GM23248 (cell line): ENCODE measurements at regions not wholly inside any gene's neighbourhood (a gene's known extent, or its start where the extent isn't known, plus 50 kb on each side); places are given as distances from the start of the nearest gene placed in this dataset.

Source experiments
- DNase-seq: peaks from one replicate; pipeline ENCODE4 v3.0.0-alpha.2; 2015
- H2AFZ ChIP-seq: fragments of 200-600 bp; sonication (generic); 2 replicates; pipeline ENCODE4 v1.6.1; 2016; ENCODE audit warnings: antibody characterized with exemption
- H3F3A ChIP-seq: fragments of 200-600 bp; sonication (generic); 2 replicates; pipeline ENCODE4 v1.6.1; 2016; ENCODE audit warnings: mild to moderate bottlenecking, antibody characterized with exemption, mixed run types; ENCODE audit not compliant: insufficient read depth
- H3K27ac ChIP-seq: fragments of 200-600 bp; sonication (generic); 2 replicates; pipeline ENCODE4 v1.5.1; 2016; ENCODE audit warnings: mild to moderate bottlenecking
- H3K27me3 ChIP-seq: fragments of 200-600 bp; sonication (generic); replicated peaks from 2 replicates; pipeline ENCODE4 v1.6.1; 2016; ENCODE audit warnings: mild to moderate bottlenecking; ENCODE audit not compliant: insufficient read depth
- H3K36me3 ChIP-seq: fragments of 200-600 bp; sonication (generic); 2 replicates; pipeline ENCODE4 v1.6.1; 2016; ENCODE audit warnings: low read depth, mild to moderate bottlenecking
- H3K4me1 ChIP-seq: fragments of 200-600 bp; sonication (generic); 2 replicates; pipeline ENCODE4 v1.6.1; 2016; ENCODE audit warnings: mild to moderate bottlenecking; ENCODE audit not compliant: insufficient read depth
- H3K4me2 ChIP-seq: fragments of 200-600 bp; sonication (generic); one replicate; pipeline ENCODE4 v1.6.1; 2016; ENCODE audit warnings: mild to moderate bottlenecking; ENCODE audit not compliant: unreplicated experiment
- H3K4me3 ChIP-seq: fragments of 200-600 bp; sonication (generic); 2 replicates; pipeline ENCODE4 v1.5.1; 2016; ENCODE audit warnings: mild to moderate bottlenecking
- H3K79me2 ChIP-seq: fragments of 200-600 bp; sonication (generic); 2 replicates; pipeline ENCODE4 v1.6.1; 2016; ENCODE audit warnings: mild to moderate bottlenecking; ENCODE audit not compliant: insufficient read depth
- H3K9ac ChIP-seq: fragments of 200-600 bp; sonication (generic); 2 replicates; pipeline ENCODE4 v1.6.1; 2016; ENCODE audit warnings: mild to moderate bottlenecking
- H3K9me2 ChIP-seq: fragments of 200-600 bp; sonication (generic); 2 replicates; pipeline ENCODE4 v1.6.1; 2016; ENCODE audit warnings: mixed run types, mild to moderate bottlenecking, moderate library complexity; ENCODE audit not compliant: insufficient read depth
- H3K9me3 ChIP-seq: fragments of 200-600 bp; sonication (generic); one replicate; pipeline ENCODE4 v1.6.1; 2017; ENCODE audit warnings: low read depth
- H4K20me1 ChIP-seq: fragments of 200-600 bp; sonication (generic); 2 replicates; pipeline ENCODE4 v1.6.0; 2016; ENCODE audit not compliant: insufficient read depth
- EZH2 ChIP-seq: fragments of 200-600 bp; sonication (generic); IDR thresholded peaks from 2 replicates; pipeline ENCODE4 v1.6.1; 2018; ENCODE audit warnings: antibody characterized with exemption, mild to moderate bottlenecking; ENCODE audit not compliant: insufficient read depth, poor library complexity, severe bottlenecking
- EZH2phosphoT487 ChIP-seq: fragments of 200-600 bp; sonication (generic); IDR thresholded peaks from 2 replicates; pipeline ENCODE4 v1.6.1; 2018; ENCODE audit warnings: antibody characterized with exemption, moderate library complexity, mild to moderate bottlenecking, low read depth; ENCODE audit not compliant: insufficient read depth
- WGBS, 2 experiments: methylation state at CpG; one replicate each; pipeline ENCODE4 v1.1.6; 2015 to 2017; ENCODE audit warnings: low lambda C conversion rate in 2 of 2, low coverage in 1 of 2; ENCODE audit errors: missing lambda C conversion rate in 2 of 2; 5-methylcytosine and 5-hydroxymethylcytosine counted together
- in situ Hi-C: fragments of 300-500 bp; cut with MboI; formaldehyde crosslinking; loops from 2 replicates; pipeline ENCODE4 v1.15.0; 2020

DNA sequence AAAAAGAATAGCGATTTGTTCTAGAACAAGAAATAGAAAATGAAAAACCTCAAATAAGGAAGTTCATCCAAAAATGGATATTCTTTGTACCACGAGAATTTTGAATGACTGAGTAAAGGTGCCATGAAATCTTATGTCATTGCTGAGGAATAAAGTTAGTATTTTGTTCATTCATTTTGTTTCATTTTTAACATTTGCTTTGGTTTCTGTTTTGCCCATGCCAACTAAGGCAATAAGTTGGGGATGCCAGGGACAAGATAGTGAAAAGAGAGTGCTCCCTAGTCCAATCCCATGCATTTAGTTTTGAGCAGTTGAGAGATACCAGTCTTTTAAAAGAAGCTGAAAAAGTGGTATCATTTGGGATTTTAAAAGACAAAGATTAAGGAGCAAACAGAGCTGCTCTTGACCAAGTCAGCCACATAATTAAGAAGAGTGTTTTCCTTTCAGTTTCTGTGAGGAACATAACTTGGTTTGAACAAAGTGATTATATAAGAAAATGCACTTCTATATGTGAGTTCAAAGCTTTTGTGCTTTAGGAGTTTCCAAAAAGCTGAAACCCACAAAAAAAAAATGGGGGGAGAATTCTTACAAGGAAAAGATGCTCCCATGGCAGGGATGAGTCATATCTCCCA lies 201.4 kb downstream of the PLOD2 start:
- Histone ChIP-seq H3K79me2 (no peaks in the 10 kb centered on the region), H3F3A (no peaks in the 10 kb centered on the region), H3K27ac (no peak overlapping the region), H2AFZ (no peak overlapping the region), H3K36me3 (no peaks in the 10 kb centered on the region), H3K4me1 (no peaks in the 10 kb centered on the region), H3K4me3 (no peak overlapping the region), H4K20me1 (no peaks in the 10 kb centered on the region), H3K27me3 (no peaks in the 10 kb centered on the region), H3K9me3 (no peaks in the 10 kb centered on the region), H3K4me2 (no peak overlapping the region), H3K9ac (no peak overlapping the region), H3K9me2 (no peaks in the 10 kb centered on the region)
- TF ChIP-seq EZH2phosphoT487 (no peak), EZH2 (no peak)
- DNase-seq, result no peak
- WGBS, 2 experiments, result 60% methylated on average over 2 of the region's 2 CpGs
- in situ Hi-C loops, result no loop called here

DNA sequence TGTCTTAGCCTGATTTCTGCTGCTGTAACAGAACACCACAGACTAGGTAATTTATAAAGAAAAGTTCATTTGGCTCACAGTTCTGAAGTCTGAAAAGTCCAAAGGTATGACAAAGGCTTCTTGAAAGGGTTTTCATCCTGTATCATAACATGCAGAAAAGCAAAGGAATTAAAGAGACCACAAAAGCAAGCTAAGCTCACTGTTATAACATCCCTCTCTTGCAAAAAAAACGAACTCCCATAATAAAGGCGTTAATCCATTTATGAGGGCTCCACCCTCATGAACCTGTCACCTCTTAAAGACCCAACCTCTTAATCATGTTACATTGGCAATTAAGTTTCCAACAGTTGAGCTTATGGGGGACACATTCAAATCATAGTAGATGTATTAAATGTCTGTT lies 197.9 kb downstream of the PLOD2 start:
- WGBS, 2 experiments, result 59 to 73% methylated on average over 2 of the region's 2 CpGs
- no peaks in the 10 kb centered on the region for H3K36me3 ChIP-seq
- in situ Hi-C loops, result no loop called here

DNA sequence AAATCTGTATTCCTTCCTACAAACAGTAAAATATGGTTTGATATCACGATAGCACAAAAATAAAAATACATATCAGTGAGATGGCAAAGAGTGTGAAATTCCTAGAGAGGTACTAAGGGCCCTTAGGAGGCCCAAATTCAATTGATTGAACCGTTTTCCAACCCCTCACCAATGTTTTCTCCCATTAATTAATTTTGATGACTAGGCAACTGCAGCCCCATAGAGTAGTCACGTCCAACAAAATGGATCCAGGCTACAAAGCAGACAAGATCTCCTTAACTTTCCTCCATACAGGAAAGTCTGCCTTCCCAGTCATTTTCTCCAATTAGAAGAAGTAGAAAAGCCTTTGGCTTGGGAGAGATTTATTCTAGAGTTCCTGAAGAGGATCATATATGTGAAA lies 193.9 kb downstream of the PLOD2 start:
- no peak overlapping the region for H3K4me2 ChIP-seq
- no peak overlapping the region for H3K4me3 ChIP-seq
- 82 to 89% methylated on average over 3 of the region's 3 CpGs for WGBS, 2 experiments
- no peak overlapping the region for H2AFZ ChIP-seq
- DNase-seq, result no peak
- no peak overlapping the region for H3K9ac ChIP-seq
- peaks cover 11% of the 10 kb centered on the region for H3K4me1 ChIP-seq
- no peaks in the 10 kb centered on the region for H4K20me1 ChIP-seq
- no peaks in the 10 kb centered on the region for H3K9me3 ChIP-seq
- in situ Hi-C loops, result no loop called here
- no peaks in the 10 kb centered on the region for H3K79me2 ChIP-seq
- no peak overlapping the region for H3K27ac ChIP-seq
- H3K9me2 ChIP-seq, result no peaks in the 10 kb centered on the region
- H3K27me3 ChIP-seq, result no peaks in the 10 kb centered on the region
- 0 out of 2 replicates have a peak, but pooled peaks cover 6% of the 10 kb centered on the region for H3F3A ChIP-seq
- no peak for TF ChIP-seq EZH2phosphoT487
- no peak for TF ChIP-seq EZH2
- no peaks in the 10 kb centered on the region for H3K36me3 ChIP-seq

More for the DNA sequence above, 197.9 kb downstream of the PLOD2 start:
- no peak overlapping the region for H3K4me2 ChIP-seq
- no peaks in the 10 kb centered on the region for H3K27me3 ChIP-seq
- no peaks in the 10 kb centered on the region for H4K20me1 ChIP-seq
- H3F3A ChIP-seq, result 0 out of 2 replicates have a peak, but pooled peaks cover under 1% of the 10 kb centered on the region
- H3K27ac ChIP-seq, result no peak overlapping the region
- H3K79me2 ChIP-seq, result no peaks in the 10 kb centered on the region
- no peak overlapping the region for H2AFZ ChIP-seq
- no peak for DNase-seq
- peaks cover 6% of the 10 kb centered on the region for H3K4me1 ChIP-seq
- TF ChIP-seq EZH2 (no peak), EZH2phosphoT487 (no peak)
- H3K9me2 ChIP-seq, result no peaks in the 10 kb centered on the region
- no peaks in the 10 kb centered on the region for H3K9me3 ChIP-seq
- no peak overlapping the region for H3K4me3 ChIP-seq
- no peak overlapping the region for H3K9ac ChIP-seq

DNA sequence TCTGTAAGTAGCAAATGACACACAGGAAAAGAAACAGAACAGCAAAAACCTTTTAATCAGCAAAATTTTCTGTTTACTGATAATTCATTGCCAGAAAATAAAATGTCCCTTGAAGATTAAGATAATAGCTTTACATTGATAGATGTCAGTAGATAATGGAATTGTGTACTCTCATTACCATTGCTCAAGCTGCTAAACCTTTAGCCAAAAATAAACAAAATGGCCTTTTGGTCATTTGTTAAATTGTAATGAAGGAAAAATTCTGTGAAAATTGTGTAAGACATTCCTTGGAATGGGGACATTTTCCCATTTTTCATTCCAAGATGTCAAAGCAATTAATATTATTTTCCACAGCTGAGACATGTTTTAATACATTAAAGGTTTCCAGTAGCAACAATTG lies 189.8 kb downstream of the PLOD2 start:
- H3K4me3 ChIP-seq, result no peak overlapping the region
- no peaks in the 10 kb centered on the region for H3K79me2 ChIP-seq
- 0 out of 2 replicates have a peak, but pooled peaks cover 6% of the 10 kb centered on the region for H3F3A ChIP-seq
- no peaks in the 10 kb centered on the region for H3K27me3 ChIP-seq
- no peaks in the 10 kb centered on the region for H3K36me3 ChIP-seq
- no peak overlapping the region for H2AFZ ChIP-seq
- H3K9ac ChIP-seq, result no peak overlapping the region
- DNase-seq, result no peak
- H3K4me2 ChIP-seq, result no peak overlapping the region
- H3K4me1 ChIP-seq, result peaks cover 11% of the 10 kb centered on the region
- H3K27ac ChIP-seq, result no peak overlapping the region
- in situ Hi-C loops, result no loop called here
- TF ChIP-seq EZH2phosphoT487 (no peak), EZH2 (no peak)
- no peaks in the 10 kb centered on the region for H3K9me3 ChIP-seq
- no peaks in the 10 kb centered on the region for H3K9me2 ChIP-seq
- H4K20me1 ChIP-seq, result no peaks in the 10 kb centered on the region

DNA sequence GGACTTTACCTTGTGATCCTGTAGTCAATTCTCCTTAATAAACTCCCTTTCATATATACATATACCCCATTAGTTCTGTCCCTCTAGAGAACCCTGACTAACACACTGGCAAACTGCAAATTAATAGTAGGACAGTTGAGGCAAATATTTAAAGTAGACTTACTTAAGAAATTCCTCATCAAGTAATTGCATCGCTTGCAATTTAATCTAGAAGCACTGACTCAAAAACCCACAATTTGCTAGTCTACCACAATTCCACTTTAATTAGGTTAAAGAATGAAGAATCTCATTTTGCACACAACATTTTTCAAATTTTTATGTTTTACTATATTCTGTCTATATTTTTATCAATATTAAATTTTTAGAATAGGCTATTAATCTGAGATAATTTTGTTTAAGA lies 188.1 kb downstream of the PLOD2 start:
- H3K9me2 ChIP-seq, result no peaks in the 10 kb centered on the region
- H2AFZ ChIP-seq, result no peak overlapping the region
- no peak overlapping the region for H3K4me3 ChIP-seq
- no peaks in the 10 kb centered on the region for H3K36me3 ChIP-seq
- no peak for DNase-seq
- H3F3A ChIP-seq, result 0 out of 2 replicates have a peak, but pooled peaks cover 6% of the 10 kb centered on the region
- H4K20me1 ChIP-seq, result no peaks in the 10 kb centered on the region
- no peaks in the 10 kb centered on the region for H3K9me3 ChIP-seq
- in situ Hi-C loops, result no loop called here
- peaks cover 8% of the 10 kb centered on the region for H3K4me1 ChIP-seq
- no peak overlapping the region for H3K9ac ChIP-seq
- no peaks in the 10 kb centered on the region for H3K79me2 ChIP-seq
- TF ChIP-seq EZH2phosphoT487, result no peak
- TF ChIP-seq EZH2, result no peak
- WGBS, 2 experiments, result 86 to 89% methylated on average over 1 of the region's 1 CpG
- H3K27ac ChIP-seq, result no peak overlapping the region
- H3K4me2 ChIP-seq, result no peak overlapping the region
- H3K27me3 ChIP-seq, result no peaks in the 10 kb centered on the region
